ENCODE measurements at regions not wholly inside any gene's neighbourhood (a gene's known extent, or its start where the extent isn't known, plus 50 kb on each side); places are given as distances from the start of the nearest gene placed in this dataset.

GRCh38 chr1:54483875-54484437 is 64.1 kb upstream of the ACOT11 start:
- peaks cover 21% of the 10 kb centered on the region for H3K4me1 ChIP-seq
- H3K9me3 ChIP-seq, result no peaks in the 10 kb centered on the region
- H3K27ac ChIP-seq, result no peak overlapping the region
- DNase-seq, result no peak
- intact Hi-C loops (cut with DNase I), result no loop called here
- no peak for ATAC-seq
- H3K27me3 ChIP-seq, result no peaks in the 10 kb centered on the region
- H3K4me3 ChIP-seq, result no peak overlapping the region
- no peaks in the 10 kb centered on the region for H3K36me3 ChIP-seq
- TF ChIP-seq CTCF (IDR thresholded peaks at IDR 0.05), result no peak

- peaks cover 7% of the 10 kb centered on the region for H3K4me1 ChIP-seq
- no peaks in the 10 kb centered on the region for H3K36me3 ChIP-seq
- no peak overlapping the region for H3K27ac ChIP-seq
- peak; percentile 54 for ATAC-seq
- intact Hi-C loops (cut with DNase I), result no loop called here
- TF ChIP-seq CTCF (IDR thresholded peaks at IDR 0.05), result no peak
- H3K4me3 ChIP-seq, result no peak overlapping the region
- no peaks in the 10 kb centered on the region for H3K27me3 ChIP-seq
- no peaks in the 10 kb centered on the region for H3K9me3 ChIP-seq
- DNase-seq, result no peak
Observed at GRCh38 chr1:54481201-54481884, 66.7 kb upstream of the ACOT11 start.

GRCh38 chr1:54480525-54480848 is 67.5 kb upstream of the ACOT11 start:
- ATAC-seq (no peak), DNase-seq (no peak)
- peaks cover 4% of the 10 kb centered on the region for H3K4me1 ChIP-seq
- H3K36me3 ChIP-seq, result no peaks in the 10 kb centered on the region
- no peaks in the 10 kb centered on the region for H3K9me3 ChIP-seq
- TF ChIP-seq CTCF (IDR thresholded peaks at IDR 0.05), result no peak
- no peak overlapping the region for H3K4me3 ChIP-seq
- H3K27ac ChIP-seq, result no peak overlapping the region
- intact Hi-C loops (cut with DNase I), result no loop called here
- H3K27me3 ChIP-seq, result no peaks in the 10 kb centered on the region

- Histone ChIP-seq H3K4me3 (no peak overlapping the region), H3K27me3 (no peaks in the 10 kb centered on the region), H3K9me3 (no peaks in the 10 kb centered on the region), H3K36me3 (no peaks in the 10 kb centered on the region), H3K27ac (no peak overlapping the region), H3K4me1 (peaks cover 9% of the 10 kb centered on the region)
- intact Hi-C loops (cut with DNase I), result no loop called here
- ATAC-seq (no peak), DNase-seq (no peak)
- no peak for TF ChIP-seq CTCF (IDR thresholded peaks at IDR 0.05)
Observed at GRCh38 chr1:54479841-54480524, 68.0 kb upstream of the ACOT11 start.

GRCh38 chr1:54479251-54479650 is 68.8 kb upstream of the ACOT11 start:
- ATAC-seq (no peak), DNase-seq (no peak)
- H3K4me1 ChIP-seq, result peaks cover 9% of the 10 kb centered on the region
- intact Hi-C loops (cut with DNase I), result no loop called here
- no peaks in the 10 kb centered on the region for H3K9me3 ChIP-seq
- H3K27me3 ChIP-seq, result peaks cover 4% of the 10 kb centered on the region
- no peak overlapping the region for H3K27ac ChIP-seq
- no peak overlapping the region for H3K4me3 ChIP-seq
- no peak for TF ChIP-seq CTCF (IDR thresholded peaks at IDR 0.05)
- no peaks in the 10 kb centered on the region for H3K36me3 ChIP-seq

Measured in upper lobe of right lung (tissue), 1 donor.